GM12891 (cell line): ENCODE measurements at regions not wholly inside any gene's neighbourhood (a gene's known extent, or its start where the extent isn't known, plus 50 kb on each side); places are given as distances from the start of the nearest gene placed in this dataset.

Experiments
- POLR2A ChIP-seq: IDR thresholded peaks from 2 replicates; pipeline ENCODE4 v1.6.1; 2011; ENCODE audit warnings: low read depth, low read length, control low read depth
- POLR2AphosphoS5 ChIP-seq: IDR thresholded peaks from 2 replicates; pipeline ENCODE4 v1.6.1; 2011; ENCODE audit warnings: low read depth, low read length, control low read depth
- SPI1 ChIP-seq: IDR thresholded peaks from 2 replicates; pipeline ENCODE4 v1.6.1; 2011; ENCODE audit warnings: low read depth, low read length, control low read depth

GRCh38 chr11:121961321-121961801, 154.7 kb downstream of the BLID start:
- TF ChIP-seq POLR2A (no peak), POLR2AphosphoS5 (no peak), SPI1 (no peak)
